ENCODE measurements at regions not wholly inside any gene's neighbourhood (a gene's known extent, or its start where the extent isn't known, plus 50 kb on each side); places are given as distances from the start of the nearest gene placed in this dataset.

GRCh38 chr12:92272061-92272964 is 126.7 kb upstream of the BTG1 start:
- Histone ChIP-seq H3K27me3 (no peaks in the 10 kb centered on the region), H3K36me3 (no peaks in the 10 kb centered on the region), H3K4me1 (no peaks in the 10 kb centered on the region), H3K27ac (no peak overlapping the region), H3K9me3 (no peaks in the 10 kb centered on the region), H3K4me3 (no peak overlapping the region)
- DNase-seq (no peak), ATAC-seq (no peak)
- intact Hi-C loops (cut with DNase I): no loop called here
- 73% methylated on average over 8 of the region's 9 CpGs for WGBS (ENCODE audit: insufficient coverage, low coverage, low lambda C conversion rate, missing lambda C conversion rate)
- TF ChIP-seq CTCF (IDR thresholded peaks at IDR 0.05): no peak
- no peak for TF ChIP-seq POLR2A (IDR thresholded peaks at IDR 0.05)

- 83% methylated on average over 1 of the region's 2 CpGs for WGBS (ENCODE audit: insufficient coverage, low coverage, low lambda C conversion rate, missing lambda C conversion rate)
These were observed 125.7 kb upstream of the BTG1 start for GRCh38 chr12:92271341-92271740.

GRCh38 chr12:92270521-92270920 is 124.9 kb upstream of the BTG1 start:
- H3K9me3 ChIP-seq: no peaks in the 10 kb centered on the region
- DNase-seq (no peak), ATAC-seq (no peak)
- intact Hi-C loops (cut with DNase I): no loop called here
- H3K27ac ChIP-seq: no peak overlapping the region
- 91% methylated on average over 2 of the region's 2 CpGs for WGBS (ENCODE audit: insufficient coverage, low coverage, low lambda C conversion rate, missing lambda C conversion rate)
- no peaks in the 10 kb centered on the region for H3K27me3 ChIP-seq
- TF ChIP-seq POLR2A (IDR thresholded peaks at IDR 0.05): no peak
- TF ChIP-seq CTCF (IDR thresholded peaks at IDR 0.05): no peak
- H3K4me1 ChIP-seq: no peaks in the 10 kb centered on the region
- H3K4me3 ChIP-seq: no peak overlapping the region
- no peaks in the 10 kb centered on the region for H3K36me3 ChIP-seq

More at GRCh38 chr12:92271341-92271740, 125.7 kb upstream of the BTG1 start:
- TF ChIP-seq CTCF (IDR thresholded peaks at IDR 0.05) (no peak), POLR2A (IDR thresholded peaks at IDR 0.05) (no peak)
- no peak for ATAC-seq
- no peak overlapping the region for H3K4me3 ChIP-seq
- no peaks in the 10 kb centered on the region for H3K9me3 ChIP-seq
- no peaks in the 10 kb centered on the region for H3K27me3 ChIP-seq
- H3K36me3 ChIP-seq: no peaks in the 10 kb centered on the region
- no peaks in the 10 kb centered on the region for H3K4me1 ChIP-seq
- no peak overlapping the region for H3K27ac ChIP-seq
- intact Hi-C loops (cut with DNase I): no loop called here
- no peak for DNase-seq

GRCh38 chr12:92268946-92269345 is 123.3 kb upstream of the BTG1 start:
- Histone ChIP-seq H3K4me1 (no peaks in the 10 kb centered on the region), H3K4me3 (no peak overlapping the region), H3K9me3 (no peaks in the 10 kb centered on the region), H3K36me3 (no peaks in the 10 kb centered on the region), H3K27ac (no peak overlapping the region), H3K27me3 (no peaks in the 10 kb centered on the region)
- ATAC-seq: no peak
- DNase-seq: no peak
- no peak for TF ChIP-seq POLR2A (IDR thresholded peaks at IDR 0.05)
- no peak for TF ChIP-seq CTCF (IDR thresholded peaks at IDR 0.05)
- intact Hi-C loops (cut with DNase I): no loop called here
